ENCODE measurements at regions not wholly inside any gene's neighbourhood (a gene's known extent, or its start where the extent isn't known, plus 50 kb on each side); places are given as distances from the start of the nearest gene placed in this dataset.
A peak's percentile ranks its signal among the peaks of the same experiment; 100 is the strongest.
"Not testable (repeated sequence)": the region's sequence is repeated elsewhere in the genome, so short reads cannot be mapped to it uniquely, and the experiment has no call there.

DNA sequence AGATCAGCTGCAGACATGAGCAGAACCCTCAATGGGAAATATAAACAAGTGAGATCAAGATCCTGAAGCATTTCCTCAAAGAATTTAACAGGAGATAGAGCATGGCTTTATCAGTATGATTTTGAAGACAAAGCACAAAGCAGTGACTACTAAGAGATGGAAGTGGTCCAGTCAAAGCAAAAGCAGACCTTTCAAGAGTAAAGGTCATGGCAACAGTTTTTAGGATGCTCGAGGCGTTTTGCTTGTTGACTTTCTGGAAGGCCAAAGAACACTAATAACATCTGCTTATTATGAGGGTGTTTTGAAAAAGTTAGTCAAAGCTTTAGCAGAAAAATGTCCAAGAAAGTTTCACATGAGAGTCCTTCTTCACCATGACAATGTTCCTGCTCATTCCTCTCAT is 128.5 kb downstream of the KCNE4 start:
- no peak overlapping the region for H3K27ac ChIP-seq (ENCODE audit: low read depth, low read length, severe bottlenecking)
- H3K9me3 ChIP-seq (ENCODE audit: control insufficient read depth, low read length) = no peaks in the 10 kb centered on the region
- H3K36me3 ChIP-seq (ENCODE audit: control insufficient read depth, insufficient read depth, low read length) = no peaks in the 10 kb centered on the region
- H3K4me1 ChIP-seq (ENCODE audit: control insufficient read depth, insufficient read depth, low read length, poor library complexity, severe bottlenecking) = no peaks in the 10 kb centered on the region
- WGBS, 2 experiments (ENCODE audit: insufficient coverage in 2 of 2) = 92% methylated on average over 2 of the region's 2 CpGs; no CpG with 5 or more reads in 1 of the 2 experiments
- H3K4me3 ChIP-seq (ENCODE audit: extremely low read depth, insufficient read depth, low read length, poor library complexity, severe bottlenecking) = no peak overlapping the region

DNA sequence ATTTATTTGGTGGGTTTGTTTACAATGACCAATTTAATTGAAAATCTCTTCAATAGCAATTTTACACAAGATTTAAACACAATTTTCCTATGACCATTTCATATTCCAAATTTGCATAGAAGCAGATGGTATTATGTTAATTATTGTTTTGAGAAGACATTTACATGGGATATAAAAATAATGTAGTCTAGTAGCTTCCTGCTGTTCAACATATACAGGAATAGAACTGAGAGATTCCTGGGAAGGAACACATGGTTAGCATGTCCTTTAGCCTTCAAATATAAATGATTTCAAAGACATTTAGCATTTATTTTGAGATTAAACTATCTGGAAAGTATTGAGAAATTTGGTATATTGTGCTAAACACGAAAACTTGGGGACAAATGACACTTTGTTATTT is 129.6 kb downstream of the KCNE4 start:
- WGBS, 2 experiments (ENCODE audit: insufficient coverage in 2 of 2) = no CpG with 5 or more reads among the region's 1 CpG
- Histone ChIP-seq H3K4me3 (ENCODE audit: extremely low read depth, insufficient read depth, low read length, poor library complexity, severe bottlenecking) (no peak overlapping the region), H3K4me1 (ENCODE audit: control insufficient read depth, insufficient read depth, low read length, poor library complexity, severe bottlenecking) (no peaks in the 10 kb centered on the region), H3K36me3 (ENCODE audit: control insufficient read depth, insufficient read depth, low read length) (no peaks in the 10 kb centered on the region), H3K27ac (ENCODE audit: low read depth, low read length, severe bottlenecking) (no peak overlapping the region), H3K9me3 (ENCODE audit: control insufficient read depth, low read length) (no peaks in the 10 kb centered on the region)

DNA sequence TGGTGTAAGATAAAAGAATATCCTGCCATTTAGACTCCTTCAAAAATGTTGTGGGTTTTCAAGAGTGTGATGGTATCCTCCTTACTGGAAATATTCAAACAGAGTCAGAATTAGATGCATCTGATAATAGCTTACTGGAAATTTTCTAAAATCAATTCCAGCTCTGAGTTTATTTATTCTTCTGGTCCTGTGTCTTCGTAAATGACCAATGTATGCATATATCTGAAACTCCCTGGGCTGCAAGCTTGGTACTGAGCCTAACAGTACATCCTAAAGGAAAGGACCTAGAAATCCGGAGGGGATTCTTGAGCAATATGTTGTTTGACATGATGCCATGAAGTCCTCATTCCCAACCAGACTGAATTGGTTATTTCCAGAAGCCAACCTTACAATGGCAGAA is 130.4 kb downstream of the KCNE4 start:
- no peaks in the 10 kb centered on the region for H3K4me1 ChIP-seq (ENCODE audit: control insufficient read depth, insufficient read depth, low read length, poor library complexity, severe bottlenecking)
- H3K9me3 ChIP-seq (ENCODE audit: control insufficient read depth, low read length) = no peaks in the 10 kb centered on the region
- H3K27ac ChIP-seq (ENCODE audit: low read depth, low read length, severe bottlenecking) = no peak overlapping the region
- no peak overlapping the region for H3K4me3 ChIP-seq (ENCODE audit: extremely low read depth, insufficient read depth, low read length, poor library complexity, severe bottlenecking)
- WGBS, 2 experiments (ENCODE audit: insufficient coverage in 2 of 2) = 93 to 100% methylated on average over 2 of the region's 2 CpGs
- H3K36me3 ChIP-seq (ENCODE audit: control insufficient read depth, insufficient read depth, low read length) = no peaks in the 10 kb centered on the region

DNA sequence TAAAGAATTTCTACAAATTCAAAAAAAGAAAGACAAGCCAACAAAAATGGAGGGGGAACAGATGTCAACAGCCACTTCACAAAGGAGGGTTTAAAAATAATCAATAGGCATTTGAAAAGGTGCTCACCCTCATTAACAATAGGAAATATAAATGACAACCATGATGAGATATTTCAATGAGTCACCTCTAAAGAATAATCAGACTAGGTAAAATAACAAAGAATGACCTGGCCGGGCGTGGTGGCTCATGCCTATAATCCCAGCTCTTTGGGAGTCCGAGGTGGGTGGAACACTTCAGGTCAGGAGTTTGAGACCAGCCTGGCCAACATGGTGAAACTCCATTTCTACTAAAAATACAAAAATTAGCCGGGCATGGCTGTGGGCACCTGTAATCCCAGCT is 133.6 kb downstream of the KCNE4 start:
- no peak overlapping the region for H3K27ac ChIP-seq (ENCODE audit: low read depth, low read length, severe bottlenecking)
- H3K9me3 ChIP-seq (ENCODE audit: control insufficient read depth, low read length) = no peaks in the 10 kb centered on the region
- no peaks in the 10 kb centered on the region for H3K4me1 ChIP-seq (ENCODE audit: control insufficient read depth, insufficient read depth, low read length, poor library complexity, severe bottlenecking)
- H3K36me3 ChIP-seq (ENCODE audit: control insufficient read depth, insufficient read depth, low read length) = no peaks in the 10 kb centered on the region
- no peak overlapping the region for H3K4me3 ChIP-seq (ENCODE audit: extremely low read depth, insufficient read depth, low read length, poor library complexity, severe bottlenecking)
- 88% methylated on average over 3 to 4 of the region's 4 CpGs for WGBS, 2 experiments (ENCODE audit: insufficient coverage in 2 of 2)

DNA sequence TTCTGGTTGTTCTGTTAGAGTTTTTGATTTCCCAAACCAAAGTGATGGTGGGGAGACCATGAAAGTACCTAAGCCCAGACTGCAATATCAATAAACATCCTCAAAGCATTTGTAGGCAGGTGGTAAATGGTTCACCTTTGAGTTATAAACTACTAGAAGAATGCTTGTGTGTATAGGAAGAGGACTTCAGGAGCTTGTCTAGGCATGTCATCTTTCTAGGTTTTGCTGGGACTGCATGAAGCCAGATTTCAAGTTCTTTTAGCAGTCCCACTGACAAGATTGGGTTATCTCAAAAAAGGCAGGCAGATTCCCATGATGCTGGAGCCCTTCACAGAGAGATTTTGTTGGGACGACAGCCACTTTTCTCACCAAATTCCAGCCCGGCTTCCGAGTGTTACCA is 135.3 kb downstream of the KCNE4 start:
- no peak overlapping the region for H3K4me3 ChIP-seq (ENCODE audit: extremely low read depth, insufficient read depth, low read length, poor library complexity, severe bottlenecking)
- H3K9me3 ChIP-seq (ENCODE audit: control insufficient read depth, low read length) = no peaks in the 10 kb centered on the region
- H3K36me3 ChIP-seq (ENCODE audit: control insufficient read depth, insufficient read depth, low read length) = no peaks in the 10 kb centered on the region
- 90 to 100% methylated on average over 3 of the region's 3 CpGs for WGBS, 2 experiments (ENCODE audit: insufficient coverage in 2 of 2)
- no peaks in the 10 kb centered on the region for H3K4me1 ChIP-seq (ENCODE audit: control insufficient read depth, insufficient read depth, low read length, poor library complexity, severe bottlenecking)
- H3K27ac ChIP-seq (ENCODE audit: low read depth, low read length, severe bottlenecking) = no peak overlapping the region

DNA sequence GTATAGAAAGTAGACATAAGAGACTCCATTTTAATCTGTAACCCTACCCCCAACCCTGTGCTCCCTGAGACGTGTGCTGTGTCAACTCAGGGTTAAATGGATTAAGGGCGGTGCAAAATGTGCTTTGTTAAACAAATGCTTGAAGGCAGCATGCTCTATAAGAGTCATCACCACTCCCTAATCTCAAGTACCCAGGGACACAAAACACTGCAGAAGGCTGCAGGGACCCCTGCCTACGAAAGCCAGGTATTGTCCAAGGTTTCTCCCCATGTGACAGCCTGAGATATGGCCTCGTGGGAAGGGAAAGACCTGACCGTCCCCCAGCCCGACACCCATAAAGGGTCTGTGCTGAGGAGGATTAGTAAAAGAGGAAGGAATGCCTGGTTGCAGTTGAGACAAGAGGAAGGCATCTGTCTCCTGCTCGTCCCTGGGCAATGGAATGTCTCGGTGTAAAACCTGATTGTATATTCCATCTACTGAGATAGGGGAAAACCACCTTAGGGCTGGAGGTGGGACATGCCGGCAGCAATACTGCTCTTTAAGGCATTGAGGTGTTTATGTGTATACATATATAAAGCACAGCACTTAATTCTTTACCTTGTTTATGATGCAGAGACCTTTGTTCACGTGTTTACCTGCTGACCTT is 138.7 kb downstream of the KCNE4 start:
- H3K9me3 ChIP-seq (ENCODE audit: control insufficient read depth, low read length); H3K4me3 ChIP-seq (ENCODE audit: extremely low read depth, insufficient read depth, low read length, poor library complexity, severe bottlenecking): not testable (repeated sequence)
- no CpG with 5 or more reads among the region's 10 CpGs for WGBS, 2 experiments (ENCODE audit: insufficient coverage in 2 of 2)

DNA sequence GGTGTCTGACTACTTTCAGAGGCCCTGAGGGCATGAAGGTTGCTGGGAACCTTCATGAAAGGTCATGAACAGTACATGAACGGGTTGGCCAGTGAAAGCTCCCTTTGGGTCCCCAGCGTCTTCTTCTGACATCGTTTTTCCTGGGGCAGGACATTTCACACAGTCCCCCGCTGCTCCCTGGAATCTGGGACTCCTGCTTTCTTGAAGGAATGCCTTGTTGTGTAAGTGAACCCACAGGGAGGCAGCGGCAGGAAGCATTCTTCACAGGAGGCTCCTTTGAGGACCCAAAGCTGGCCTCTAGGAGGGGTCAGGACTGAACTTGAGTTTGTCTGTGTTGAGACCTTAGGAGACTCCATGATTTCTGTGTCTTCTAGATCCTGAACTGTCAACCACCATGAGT is 144.3 kb downstream of the KCNE4 start:
- no peak overlapping the region for H3K27ac ChIP-seq (ENCODE audit: low read depth, low read length, severe bottlenecking)
- WGBS, 2 experiments (ENCODE audit: insufficient coverage in 2 of 2) = 70 to 82% methylated on average over 3 to 5 of the region's 5 CpGs
- H3K36me3 ChIP-seq (ENCODE audit: control insufficient read depth, insufficient read depth, low read length) = no peaks in the 10 kb centered on the region
- no peak overlapping the region for H3K4me3 ChIP-seq (ENCODE audit: extremely low read depth, insufficient read depth, low read length, poor library complexity, severe bottlenecking)
- no peaks in the 10 kb centered on the region for H3K9me3 ChIP-seq (ENCODE audit: control insufficient read depth, low read length)
- H3K4me1 ChIP-seq (ENCODE audit: control insufficient read depth, insufficient read depth, low read length, poor library complexity, severe bottlenecking) = peaks cover 14% of the 10 kb centered on the region

More for the DNA sequence above, 138.7 kb downstream of the KCNE4 start:
- not testable (repeated sequence) for H3K36me3 ChIP-seq (ENCODE audit: control insufficient read depth, insufficient read depth, low read length); H3K27ac ChIP-seq (ENCODE audit: low read depth, low read length, severe bottlenecking); H3K4me1 ChIP-seq (ENCODE audit: control insufficient read depth, insufficient read depth, low read length, poor library complexity, severe bottlenecking)

DNA sequence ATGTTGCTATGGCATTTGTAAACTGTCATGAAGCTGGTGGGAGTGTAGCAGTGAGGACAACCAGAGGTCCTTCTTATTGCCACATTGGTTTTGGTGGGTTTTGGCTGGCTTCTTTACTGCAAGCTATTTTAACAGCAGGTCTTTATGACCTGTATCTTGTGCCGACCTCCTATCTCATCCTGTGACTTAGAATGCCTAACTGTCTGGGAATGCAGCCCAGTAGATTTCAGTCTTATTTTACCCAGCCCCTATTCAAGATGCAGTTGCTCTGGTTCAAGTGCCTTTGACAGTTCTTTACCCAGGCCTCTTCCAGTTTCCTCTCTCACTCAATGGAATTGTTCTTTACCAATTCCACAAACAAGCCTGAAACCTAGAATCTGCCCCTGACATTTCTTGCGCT is 145.1 kb downstream of the KCNE4 start:
- H3K4me3 ChIP-seq (ENCODE audit: extremely low read depth, insufficient read depth, low read length, poor library complexity, severe bottlenecking) = no peak overlapping the region
- H3K4me1 ChIP-seq (ENCODE audit: control insufficient read depth, insufficient read depth, low read length, poor library complexity, severe bottlenecking) = peaks cover 14% of the 10 kb centered on the region
- no peaks in the 10 kb centered on the region for H3K9me3 ChIP-seq (ENCODE audit: control insufficient read depth, low read length)
- no peaks in the 10 kb centered on the region for H3K36me3 ChIP-seq (ENCODE audit: control insufficient read depth, insufficient read depth, low read length)
- peak overlapping the region; percentile 42 for H3K27ac ChIP-seq (ENCODE audit: low read depth, low read length, severe bottlenecking)
- WGBS, 2 experiments (ENCODE audit: insufficient coverage in 2 of 2) = 82 to 84% methylated on average over 2 of the region's 2 CpGs

DNA sequence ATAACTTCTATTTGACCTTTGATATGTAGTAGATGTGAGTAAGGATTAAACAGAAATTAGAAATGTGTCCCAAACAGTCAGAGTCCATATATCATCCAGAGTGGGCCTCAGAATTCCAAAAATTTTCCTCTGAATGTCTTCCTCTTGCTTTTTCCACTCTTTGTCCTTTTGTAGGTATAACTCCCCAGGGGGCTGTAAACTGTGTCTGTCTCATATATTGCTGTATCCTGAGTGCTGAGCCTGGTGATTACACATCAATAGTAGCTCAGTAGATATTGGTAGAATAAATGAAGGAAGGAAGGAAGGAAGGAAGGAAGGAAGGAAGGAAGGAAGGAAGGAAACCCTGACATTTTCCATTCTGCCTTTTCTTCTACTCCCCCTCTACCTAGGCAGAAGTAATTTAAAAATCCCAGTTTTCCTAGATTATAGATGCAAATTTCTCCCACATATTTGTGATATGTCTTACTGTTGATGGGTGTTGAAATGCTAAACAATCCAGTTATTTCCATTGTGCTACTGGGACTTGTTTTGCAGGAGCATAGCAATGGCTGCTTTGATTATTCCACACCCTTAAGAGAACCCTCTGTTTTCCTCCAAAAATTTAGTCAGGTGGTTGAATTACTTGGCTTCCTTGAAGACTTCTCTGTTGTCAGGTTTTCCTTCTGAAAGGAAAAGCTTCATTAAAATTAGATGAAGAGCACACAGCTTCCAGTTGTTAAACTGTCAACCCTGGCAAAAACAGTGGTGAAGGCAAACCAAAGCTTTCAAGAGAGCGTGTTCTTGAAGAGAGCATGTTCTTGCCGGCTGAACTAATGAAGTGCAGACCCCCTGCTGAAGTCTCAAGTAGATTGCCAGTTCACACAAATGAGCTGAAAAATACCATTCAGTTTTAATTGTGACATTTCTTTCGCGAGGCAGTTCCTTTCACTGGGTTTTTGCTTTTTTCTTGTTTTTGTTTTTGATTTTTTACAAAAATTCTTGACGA is 147.8 kb downstream of the KCNE4 start:
- WGBS, 2 experiments (ENCODE audit: insufficient coverage in 2 of 2) = 83 to 86% methylated on average over 3 to 5 of the region's 5 CpGs
- no peaks in the 10 kb centered on the region for H3K9me3 ChIP-seq (ENCODE audit: control insufficient read depth, low read length)
- H3K27ac ChIP-seq (ENCODE audit: low read depth, low read length, severe bottlenecking) = no peak overlapping the region
- H3K4me1 ChIP-seq (ENCODE audit: control insufficient read depth, insufficient read depth, low read length, poor library complexity, severe bottlenecking) = peaks cover 19% of the 10 kb centered on the region
- H3K4me3 ChIP-seq (ENCODE audit: extremely low read depth, insufficient read depth, low read length, poor library complexity, severe bottlenecking) = no peak overlapping the region
- H3K36me3 ChIP-seq (ENCODE audit: control insufficient read depth, insufficient read depth, low read length) = no peaks in the 10 kb centered on the region

DNA sequence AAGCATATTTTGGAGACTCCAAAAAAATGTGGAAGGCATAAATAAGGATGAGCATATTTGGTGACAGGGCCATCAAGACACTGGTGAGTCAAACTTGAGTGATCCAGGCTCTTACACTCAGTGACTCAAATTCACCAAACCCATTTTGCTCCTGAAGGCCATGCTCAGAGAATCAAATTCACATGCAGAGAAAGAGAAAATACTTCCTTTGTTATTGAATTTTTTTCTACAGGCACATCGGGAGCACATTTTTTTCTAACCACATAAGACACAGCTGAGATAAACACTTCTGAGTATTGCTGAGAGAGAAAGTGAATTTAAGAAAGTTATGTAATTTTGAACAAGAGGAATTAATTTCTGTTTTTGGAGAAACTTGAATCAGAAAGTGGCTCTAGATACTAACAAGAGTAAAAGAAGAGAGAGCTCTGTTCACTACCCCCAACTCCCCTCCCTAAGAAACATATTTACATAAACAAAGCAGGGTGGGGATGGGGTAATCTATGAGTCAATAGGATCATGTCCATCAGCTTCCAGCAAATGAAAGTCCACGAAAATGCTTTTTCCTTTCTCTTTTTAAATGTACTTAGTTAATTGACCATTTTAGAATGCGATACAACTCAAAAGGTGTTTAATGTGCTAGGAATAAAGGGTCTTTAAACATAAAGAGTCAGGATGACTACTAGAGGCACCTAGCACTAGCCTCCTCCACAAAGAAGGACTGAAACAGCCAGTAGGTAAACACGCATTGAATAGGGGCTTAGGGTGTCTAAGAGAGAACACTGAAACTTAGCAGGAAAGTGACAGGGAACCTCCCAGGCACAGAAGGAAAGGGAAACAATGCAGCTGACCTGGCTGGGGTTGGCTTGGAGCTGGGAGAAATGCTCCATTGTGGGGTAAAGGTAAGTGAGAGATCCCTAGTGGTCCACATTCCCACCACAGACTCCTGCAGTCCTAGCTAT is 152.3 kb downstream of the KCNE4 start:
- Histone ChIP-seq H3K36me3 (ENCODE audit: control insufficient read depth, insufficient read depth, low read length) (no peaks in the 10 kb centered on the region), H3K27ac (ENCODE audit: low read depth, low read length, severe bottlenecking) (no peak overlapping the region), H3K9me3 (ENCODE audit: control insufficient read depth, low read length) (no peaks in the 10 kb centered on the region), H3K4me1 (ENCODE audit: control insufficient read depth, insufficient read depth, low read length, poor library complexity, severe bottlenecking) (peaks cover 5% of the 10 kb centered on the region), H3K4me3 (ENCODE audit: extremely low read depth, insufficient read depth, low read length, poor library complexity, severe bottlenecking) (no peak overlapping the region)
- WGBS, 2 experiments (ENCODE audit: insufficient coverage in 2 of 2) = 75 to 89% methylated on average over 1 of the region's 4 CpGs
